GM12878 (cell line): ENCODE measurements at regions not wholly inside any gene's neighbourhood (a gene's known extent, or its start where the extent isn't known, plus 50 kb on each side); places are given as distances from the start of the nearest gene placed in this dataset.

Experiments used
- ATAC-seq: fragments of 200-7000 bp; cut with Tn5 transposase; 3 replicates; pipeline ENCODE4 v1.9.1; 2020; ENCODE audit warnings: mild to moderate bottlenecking, moderate library complexity
- BruUV-seq: library from RNA; stranded (reverse); fragments of 400-500 nt; replicated peaks from 2 replicates; lab custom pipeline; 2021; lab: Mats Ljungman, UMichigan
- CTCF ChIA-PET: fragments of 300-600 bp; sonication (Branson Sonifier 250); formaldehyde crosslinking; extraction: SDS; loops from one replicate; lab custom pipeline; 2021; ENCODE audit warnings: inconsistent platforms; lab: Yijun Ruan, JAX
- POLR2A ChIA-PET: fragments of 350-600 bp; formaldehyde crosslinking; extraction: SDS; loops from one replicate; lab custom pipeline; 2021; ENCODE audit warnings: inconsistent platforms; lab: Charles Lee
- RAD21 ChIA-PET: fragments of 300-600 bp; sonication (Branson Sonifier 250); formaldehyde crosslinking; loops from one replicate; lab custom pipeline; 2023; ENCODE audit warnings: antibody characterized with exemption; ENCODE audit not compliant: unreplicated experiment; lab: Charles Lee
- SMC1A ChIA-PET: fragments of 300-600 bp; sonication (Branson Sonifier 250); formaldehyde crosslinking; loops from one replicate; lab custom pipeline; 2023; ENCODE audit not compliant: unreplicated experiment, uncharacterized antibody; lab: Charles Lee
- DNase-seq: peaks from one replicate; pipeline ENCODE4 v3.0.0-alpha.2; 2011; ENCODE audit warnings: low read depth, low spot score
- FAIRE-seq: peaks from 3 replicates; lab custom pipeline; 2011; peaks lifted over from hg19 to GRCh38; lab: Jason Lieb, UNC
- H2AFZ ChIP-seq: 2 replicates; pipeline ENCODE4 v1.6.0; 2011; ENCODE audit warnings: low read depth, low read length, control low read depth; ENCODE audit not compliant: control insufficient read depth
- H3K27ac ChIP-seq: 2 replicates; pipeline ENCODE4 v1.5.1; 2011; ENCODE audit warnings: control low read depth; ENCODE audit not compliant: control insufficient read depth, insufficient read depth
- H3K27me3 ChIP-seq, 2 experiments: replicated peaks in 1 of 2; 2 replicates each; pipeline versions ENCODE4 v1.6.0 to v1.6.1; 2011; ENCODE audit warnings: low read length in 1 of 2; ENCODE audit not compliant: control insufficient read depth in 2 of 2, insufficient read depth in 2 of 2
- H3K36me3 ChIP-seq, 2 experiments: 2 replicates each; pipeline ENCODE4 v1.5.1; 2011; ENCODE audit warnings: low read length in 1 of 2; ENCODE audit not compliant: control insufficient read depth in 2 of 2, insufficient read depth in 2 of 2
- H3K4me1 ChIP-seq: 2 replicates; pipeline ENCODE4 v1.6.1; 2011; ENCODE audit warnings: mild to moderate bottlenecking, low read length, moderate library complexity, mixed read lengths; ENCODE audit not compliant: control insufficient read depth, insufficient read depth
- H3K4me2 ChIP-seq: 2 replicates; pipeline ENCODE4 v1.6.0; 2011; ENCODE audit warnings: control low read depth; ENCODE audit not compliant: control insufficient read depth, insufficient read depth
- H3K4me3 ChIP-seq: fragments of 200-600 bp; sonication (generic); 2 replicates; pipeline ENCODE4 v1.5.1; 2016
- H3K79me2 ChIP-seq: 2 replicates; pipeline ENCODE4 v1.6.0; 2011; ENCODE audit warnings: low read length; ENCODE audit not compliant: control insufficient read depth, insufficient read depth
- H3K9ac ChIP-seq: 2 replicates; pipeline ENCODE4 v1.8.0; 2011; ENCODE audit warnings: low read length, control low read depth, mixed read lengths; ENCODE audit not compliant: control insufficient read depth, insufficient read depth
- H3K9me3 ChIP-seq: replicated peaks from 3 replicates; pipeline ENCODE4 v1.5.1; 2011; ENCODE audit warnings: mild to moderate bottlenecking, low read length; ENCODE audit not compliant: control insufficient read depth, insufficient read depth
- H4K20me1 ChIP-seq: 2 replicates; pipeline ENCODE4 v1.6.0; 2011; ENCODE audit not compliant: control insufficient read depth, insufficient read depth
- EED ChIP-seq: sonication (generic); IDR thresholded peaks from 2 replicates; pipeline ENCODE4 v1.6.1; 2016; ENCODE audit warnings: antibody characterized with exemption, low read depth
- ETV6 ChIP-seq, 2 experiments: fragments of 450-650 bp in 1 of 2; IDR thresholded peaks in 1 of 2; conservative IDR thresholded peaks in 1 of 2; 2 replicates each; pipeline ENCODE4 v1.6.1; 2014; ENCODE audit warnings: antibody characterized with exemption in 1 of 2, borderline replicate concordance in 1 of 2, low read depth in 1 of 2, mild to moderate bottlenecking in 1 of 2, moderate library complexity in 1 of 2
- FOS ChIP-seq: IDR thresholded peaks from 3 replicates; pipeline ENCODE4 v1.6.1; 2011; ENCODE audit warnings: borderline replicate concordance; ENCODE audit not compliant: insufficient read length; ENCODE audit errors: extremely low read depth
- LARP7 ChIP-seq: fragments of 450-650 bp; IDR thresholded peaks from 2 replicates; pipeline ENCODE4 v1.6.1; 2017; ENCODE audit warnings: mild to moderate bottlenecking
- MTA2 ChIP-seq: fragments of 450-650 bp; IDR thresholded peaks from 2 replicates; pipeline ENCODE4 v1.6.1; 2016; ENCODE audit warnings: low read depth, mild to moderate bottlenecking, moderate library complexity
- MYB ChIP-seq: fragments of 150-350 bp; IDR thresholded peaks from 2 replicates; pipeline ENCODE4 v1.6.1; 2014; ENCODE audit warnings: mild to moderate bottlenecking, low read depth, low read length, borderline replicate concordance
- SMARCA5 ChIP-seq: fragments of 450-650 bp; IDR thresholded peaks from 2 replicates; pipeline ENCODE4 v1.6.1; 2017; ENCODE audit warnings: mild to moderate bottlenecking
- SUZ12 ChIP-seq: fragments of 200-600 bp; sonication (generic); IDR thresholded peaks from one replicate; pipeline ENCODE4 v1.6.1; 2018; ENCODE audit warnings: antibody characterized with exemption, mild to moderate bottlenecking; ENCODE audit not compliant: unreplicated experiment
- TBL1XR1 ChIP-seq: IDR thresholded peaks from 2 replicates; pipeline ENCODE4 v1.6.1; 2012; ENCODE audit warnings: low read depth, low read length, improper control_type of control experiment
- YY1 ChIP-seq: IDR thresholded peaks from 2 replicates; pipeline ENCODE4 v1.6.1; 2011; ENCODE audit warnings: low read depth, mild to moderate bottlenecking, low read length
- ZNF274 ChIP-seq: IDR thresholded peaks from one replicate; pipeline ENCODE4 v1.8.0; 2011; ENCODE audit not compliant: insufficient read length, insufficient read depth
- ZSCAN29 ChIP-seq: fragments of 450-650 bp; IDR thresholded peaks from 2 replicates; pipeline ENCODE4 v1.6.1; 2017; ENCODE audit warnings: mild to moderate bottlenecking, moderate library complexity
- WGBS: methylation state at CpG from one replicate; pipeline ENCODE4 v1.1.6; 2016; ENCODE audit warnings: low lambda C conversion rate; ENCODE audit not compliant: insufficient replicate concordance, insufficient coverage; ENCODE audit errors: missing lambda C conversion rate; 5-methylcytosine and 5-hydroxymethylcytosine counted together
- in situ Hi-C: fragments of 300-500 bp; cut with MboI; formaldehyde crosslinking; loops from 9 replicates; pipeline ENCODE4 v1.14.3; 2018; ENCODE audit warnings: mixed read lengths
- intact Hi-C: fragments of 100-400 bp; cut with micrococcal nuclease; formaldehyde crosslinking; loops from one replicate; pipeline ENCODE4 v1.14.2; 2022; ENCODE audit not compliant: unreplicated experiment
- TF ChIP-seq, protein P1 (sequence below): IDR thresholded peaks from 2 replicates; pipeline ENCODE4 v1.6.1; 2012; ENCODE audit warnings: low read length, inconsistent platforms
- TF ChIP-seq, protein P2 (sequence below): IDR thresholded peaks from 2 replicates; pipeline ENCODE4 v1.6.1; 2012; ENCODE audit warnings: mild to moderate bottlenecking, low read depth, low read length
- TF ChIP-seq, protein P3 (sequence below): IDR thresholded peaks from 2 replicates; pipeline ENCODE4 v1.6.1; 2011; ENCODE audit warnings: mild to moderate bottlenecking, low read depth, low read length, moderate library complexity; ENCODE audit not compliant: insufficient replicate concordance
- TF ChIP-seq, protein P4 (sequence below): fragments of 150-350 bp; IDR thresholded peaks from 2 replicates; pipeline ENCODE4 v1.6.1; 2014; ENCODE audit warnings: mild to moderate bottlenecking, low read depth, low read length

DNA sequence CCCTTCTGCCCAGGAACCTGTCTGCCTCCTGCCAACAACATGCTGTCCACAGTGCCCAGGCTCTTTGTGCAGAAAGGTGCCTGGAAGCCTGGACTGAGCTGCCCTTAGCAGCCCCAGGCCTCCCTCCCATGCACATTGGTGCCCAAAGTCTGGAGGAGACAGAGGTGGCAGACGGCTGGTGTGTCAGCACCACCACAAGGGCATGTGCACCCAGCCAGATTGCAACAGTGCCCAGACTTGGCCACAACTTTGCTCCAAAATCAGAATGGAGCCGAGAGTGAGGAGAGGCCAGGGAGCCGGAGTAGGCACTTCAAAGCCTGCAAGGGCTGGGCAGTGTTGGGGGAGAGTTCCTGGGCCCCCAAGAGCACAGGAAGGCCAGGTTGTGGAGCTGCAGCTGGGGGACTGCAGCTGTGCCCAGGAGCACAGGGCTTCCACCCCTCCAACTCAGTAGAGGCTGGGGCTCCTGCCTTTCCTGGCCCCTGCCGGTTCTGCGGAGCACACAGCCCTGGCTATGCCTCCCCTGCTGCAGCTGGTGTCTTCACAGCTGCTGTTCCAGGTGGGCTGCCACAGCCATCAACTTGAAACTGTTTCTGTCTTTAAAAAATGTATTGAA, 1255.8 kb downstream of the SLITRK5 start:
- DNase-seq = no peak
- H3K4me1 ChIP-seq = no peaks in the 10 kb centered on the region
- BruUV-seq = no TSS peak
- ChIA-PET SMC1A (interaction anchor here (0.7 to 1.0 kb wide), 2 partner anchors 12 to 47 kb away, joined by 3 read pairs; no protein-coding TSS in a partner anchor), CTCF (interaction anchor here (0.5 kb wide), 1 partner anchor 7 kb away, joined by 3 read pairs; no protein-coding TSS in a partner anchor), RAD21 (no interaction called here), POLR2A (no interaction called here)
- no peaks in the 10 kb centered on the region; the same call in 2 of the 3 replicates for H3K9me3 ChIP-seq
- ATAC-seq = no peak
- FAIRE-seq = no peak
- H2AFZ ChIP-seq = no peak overlapping the region
- no peaks in the 10 kb centered on the region for H3K27me3 ChIP-seq
- H3K27ac ChIP-seq = no peak overlapping the region
- intact Hi-C loops (no loop called here), in situ Hi-C loops (no loop called here)
- no peak overlapping the region for H3K4me2 ChIP-seq
- no peaks in the 10 kb centered on the region for H3K36me3 ChIP-seq
- no peaks in the 10 kb centered on the region for H4K20me1 ChIP-seq
- no peak overlapping the region for H3K9ac ChIP-seq
- no peaks in the 10 kb centered on the region for H3K79me2 ChIP-seq
- no peak overlapping the region for H3K4me3 ChIP-seq
- 43% methylated on average over 5 of the region's 5 CpGs for WGBS
- TF ChIP-seq, protein P1, sequence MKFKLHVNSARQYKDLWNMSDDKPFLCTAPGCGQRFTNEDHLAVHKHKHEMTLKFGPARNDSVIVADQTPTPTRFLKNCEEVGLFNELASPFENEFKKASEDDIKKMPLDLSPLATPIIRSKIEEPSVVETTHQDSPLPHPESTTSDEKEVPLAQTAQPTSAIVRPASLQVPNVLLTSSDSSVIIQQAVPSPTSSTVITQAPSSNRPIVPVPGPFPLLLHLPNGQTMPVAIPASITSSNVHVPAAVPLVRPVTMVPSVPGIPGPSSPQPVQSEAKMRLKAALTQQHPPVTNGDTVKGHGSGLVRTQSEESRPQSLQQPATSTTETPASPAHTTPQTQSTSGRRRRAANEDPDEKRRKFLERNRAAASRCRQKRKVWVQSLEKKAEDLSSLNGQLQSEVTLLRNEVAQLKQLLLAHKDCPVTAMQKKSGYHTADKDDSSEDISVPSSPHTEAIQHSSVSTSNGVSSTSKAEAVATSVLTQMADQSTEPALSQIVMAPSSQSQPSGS = no peak
- TF ChIP-seq, protein P2, sequence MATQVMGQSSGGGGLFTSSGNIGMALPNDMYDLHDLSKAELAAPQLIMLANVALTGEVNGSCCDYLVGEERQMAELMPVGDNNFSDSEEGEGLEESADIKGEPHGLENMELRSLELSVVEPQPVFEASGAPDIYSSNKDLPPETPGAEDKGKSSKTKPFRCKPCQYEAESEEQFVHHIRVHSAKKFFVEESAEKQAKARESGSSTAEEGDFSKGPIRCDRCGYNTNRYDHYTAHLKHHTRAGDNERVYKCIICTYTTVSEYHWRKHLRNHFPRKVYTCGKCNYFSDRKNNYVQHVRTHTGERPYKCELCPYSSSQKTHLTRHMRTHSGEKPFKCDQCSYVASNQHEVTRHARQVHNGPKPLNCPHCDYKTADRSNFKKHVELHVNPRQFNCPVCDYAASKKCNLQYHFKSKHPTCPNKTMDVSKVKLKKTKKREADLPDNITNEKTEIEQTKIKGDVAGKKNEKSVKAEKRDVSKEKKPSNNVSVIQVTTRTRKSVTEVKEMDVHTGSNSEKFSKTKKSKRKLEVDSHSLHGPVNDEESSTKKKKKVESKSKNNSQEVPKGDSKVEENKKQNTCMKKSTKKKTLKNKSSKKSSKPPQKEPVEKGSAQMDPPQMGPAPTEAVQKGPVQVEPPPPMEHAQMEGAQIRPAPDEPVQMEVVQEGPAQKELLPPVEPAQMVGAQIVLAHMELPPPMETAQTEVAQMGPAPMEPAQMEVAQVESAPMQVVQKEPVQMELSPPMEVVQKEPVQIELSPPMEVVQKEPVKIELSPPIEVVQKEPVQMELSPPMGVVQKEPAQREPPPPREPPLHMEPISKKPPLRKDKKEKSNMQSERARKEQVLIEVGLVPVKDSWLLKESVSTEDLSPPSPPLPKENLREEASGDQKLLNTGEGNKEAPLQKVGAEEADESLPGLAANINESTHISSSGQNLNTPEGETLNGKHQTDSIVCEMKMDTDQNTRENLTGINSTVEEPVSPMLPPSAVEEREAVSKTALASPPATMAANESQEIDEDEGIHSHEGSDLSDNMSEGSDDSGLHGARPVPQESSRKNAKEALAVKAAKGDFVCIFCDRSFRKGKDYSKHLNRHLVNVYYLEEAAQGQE = no peak
- no peak for TF ChIP-seq MYB
- TF ChIP-seq TBL1XR1 = no peak
- TF ChIP-seq, protein P3, sequence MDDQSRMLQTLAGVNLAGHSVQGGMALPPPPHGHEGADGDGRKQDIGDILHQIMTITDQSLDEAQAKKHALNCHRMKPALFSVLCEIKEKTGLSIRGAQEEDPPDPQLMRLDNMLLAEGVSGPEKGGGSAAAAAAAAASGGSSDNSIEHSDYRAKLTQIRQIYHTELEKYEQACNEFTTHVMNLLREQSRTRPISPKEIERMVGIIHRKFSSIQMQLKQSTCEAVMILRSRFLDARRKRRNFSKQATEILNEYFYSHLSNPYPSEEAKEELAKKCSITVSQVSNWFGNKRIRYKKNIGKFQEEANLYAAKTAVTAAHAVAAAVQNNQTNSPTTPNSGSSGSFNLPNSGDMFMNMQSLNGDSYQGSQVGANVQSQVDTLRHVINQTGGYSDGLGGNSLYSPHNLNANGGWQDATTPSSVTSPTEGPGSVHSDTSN = no peak
- TF ChIP-seq FOS = no peak
- TF ChIP-seq LARP7 = no peak
- no peak for TF ChIP-seq ETV6 (conservative IDR thresholded peaks at IDR 0.05 in 1 of 2, IDR thresholded peaks at IDR 0.05 in 1 of 2; ENCODE audit: borderline replicate concordance in 1 of 2, low read depth in 1 of 2)
- TF ChIP-seq SUZ12 = no peak
- no peak for TF ChIP-seq ZNF274
- TF ChIP-seq EED = no peak
- TF ChIP-seq ZSCAN29 = no peak
- TF ChIP-seq YY1 = no peak
- no peak for TF ChIP-seq SMARCA5
- TF ChIP-seq, protein P4, sequence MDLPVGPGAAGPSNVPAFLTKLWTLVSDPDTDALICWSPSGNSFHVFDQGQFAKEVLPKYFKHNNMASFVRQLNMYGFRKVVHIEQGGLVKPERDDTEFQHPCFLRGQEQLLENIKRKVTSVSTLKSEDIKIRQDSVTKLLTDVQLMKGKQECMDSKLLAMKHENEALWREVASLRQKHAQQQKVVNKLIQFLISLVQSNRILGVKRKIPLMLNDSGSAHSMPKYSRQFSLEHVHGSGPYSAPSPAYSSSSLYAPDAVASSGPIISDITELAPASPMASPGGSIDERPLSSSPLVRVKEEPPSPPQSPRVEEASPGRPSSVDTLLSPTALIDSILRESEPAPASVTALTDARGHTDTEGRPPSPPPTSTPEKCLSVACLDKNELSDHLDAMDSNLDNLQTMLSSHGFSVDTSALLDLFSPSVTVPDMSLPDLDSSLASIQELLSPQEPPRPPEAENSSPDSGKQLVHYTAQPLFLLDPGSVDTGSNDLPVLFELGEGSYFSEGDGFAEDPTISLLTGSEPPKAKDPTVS = no peak
- no peak for TF ChIP-seq MTA2
